NCI-H526 (cell line): ENCODE measurements at regions not wholly inside any gene's neighbourhood (a gene's known extent, or its start where the extent isn't known, plus 50 kb on each side); places are given as distances from the start of the nearest gene placed in this dataset.
"Not testable (repeated sequence)": the region's sequence is repeated elsewhere in the genome, so short reads cannot be mapped to it uniquely, and the experiment has no call there.

Experiments
- DNase-seq, 2 experiments: peaks; one replicate each; lab custom pipeline; 2025; lab: John Stamatoyannopoulos, UW

DNA sequence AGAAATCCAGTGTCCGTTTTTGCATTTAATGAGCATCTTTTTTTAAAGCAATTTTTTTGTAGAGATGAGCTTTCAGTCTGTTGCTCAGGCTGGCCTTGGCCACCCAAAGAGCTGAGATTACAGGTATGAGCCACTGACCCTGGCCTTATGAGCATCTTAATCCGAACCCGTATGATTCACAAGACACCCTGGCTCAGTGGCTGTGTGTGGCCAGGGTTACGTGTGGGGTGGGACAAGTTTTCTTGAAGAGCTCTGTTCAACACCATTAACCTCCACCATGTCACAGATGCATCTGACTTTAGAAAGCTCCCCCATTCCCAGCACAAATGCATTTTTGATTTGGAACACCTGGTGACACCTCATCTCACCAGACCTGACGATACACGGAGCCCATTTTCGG, 166.5 kb upstream of the PITRM1 start:
- DNase-seq = no peak

- no peak for DNase-seq
These were observed 165.2 kb upstream of the PITRM1 start for GRCh38 chr10:3337741-3338140.

DNA sequence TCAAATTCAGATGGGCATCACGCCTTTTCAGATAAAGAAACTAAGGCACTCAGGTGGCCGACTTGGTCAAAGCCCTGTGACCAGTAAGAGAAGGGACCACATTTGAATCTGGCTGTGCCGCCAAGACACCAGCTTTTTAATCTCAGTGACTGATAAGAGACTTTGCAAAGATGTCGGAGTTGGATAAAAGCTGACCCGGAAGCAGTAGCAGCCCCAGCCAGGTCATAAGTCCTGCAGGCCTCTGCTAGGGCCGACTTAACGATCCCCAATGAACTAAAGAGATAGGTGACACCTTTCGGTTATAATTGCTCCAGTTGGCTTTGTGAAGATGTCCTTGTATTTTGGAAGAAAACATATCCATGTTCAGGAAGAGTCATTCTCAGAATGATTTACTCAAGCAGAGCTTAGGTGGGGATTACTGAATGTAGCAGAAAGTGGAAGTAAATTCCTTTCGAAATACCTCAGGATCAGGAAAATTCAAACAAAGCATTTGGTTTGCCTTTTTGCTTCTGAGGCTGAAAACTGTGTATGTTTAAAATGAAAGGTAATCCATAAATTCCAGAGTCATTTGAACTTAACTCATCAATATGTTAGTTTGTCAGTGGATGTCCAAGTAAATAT, 164.2 kb upstream of the PITRM1 start:
- no peak for DNase-seq

DNA sequence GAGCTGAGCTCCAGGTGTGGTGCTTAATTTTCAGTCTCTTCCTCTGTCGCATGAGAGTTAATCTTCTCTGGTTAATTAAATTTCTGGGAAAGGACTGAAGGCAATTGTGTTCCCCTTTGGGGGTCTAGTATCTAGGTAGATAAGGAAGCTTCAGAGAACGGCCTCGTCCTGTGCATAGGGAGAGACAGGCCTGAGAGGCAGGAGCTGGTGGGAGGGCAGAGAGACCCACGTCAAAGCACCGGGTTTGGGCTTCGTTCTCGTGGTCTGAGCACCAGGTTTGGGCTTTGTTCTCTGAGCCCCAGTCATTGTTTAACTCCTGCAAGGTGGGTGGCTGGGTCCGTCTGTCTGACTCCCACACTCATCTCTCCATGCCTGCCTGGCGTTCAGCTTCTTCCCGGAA, 160.8 kb upstream of the PITRM1 start:
- DNase-seq = no peak

- DNase-seq = no peak
These were observed 159.2 kb upstream of the PITRM1 start for GRCh38 chr10:3331690-3332230.

- DNase-seq = no peak
These were observed 158.6 kb upstream of the PITRM1 start for GRCh38 chr10:3331187-3331586.

DNA sequence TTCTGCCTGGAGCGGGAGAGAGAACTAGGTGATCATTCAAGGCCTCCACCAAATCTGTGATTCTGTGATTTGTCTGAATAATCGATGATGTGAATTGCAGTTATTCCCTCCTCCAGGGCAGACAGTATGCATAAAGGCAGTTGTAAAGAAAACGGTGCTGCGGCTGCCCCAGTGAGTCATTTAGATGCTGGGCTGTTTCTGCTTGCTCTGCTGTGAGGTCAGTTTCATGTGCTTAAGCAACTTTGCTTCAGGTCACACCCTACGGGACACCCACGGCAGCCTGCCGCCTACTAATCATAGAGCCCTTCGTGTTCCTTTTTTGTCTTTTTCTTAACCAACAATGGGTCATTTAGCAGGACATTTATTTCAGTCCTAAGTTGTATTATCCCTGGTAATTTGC, 158.1 kb upstream of the PITRM1 start:
- DNase-seq = no peak

DNA sequence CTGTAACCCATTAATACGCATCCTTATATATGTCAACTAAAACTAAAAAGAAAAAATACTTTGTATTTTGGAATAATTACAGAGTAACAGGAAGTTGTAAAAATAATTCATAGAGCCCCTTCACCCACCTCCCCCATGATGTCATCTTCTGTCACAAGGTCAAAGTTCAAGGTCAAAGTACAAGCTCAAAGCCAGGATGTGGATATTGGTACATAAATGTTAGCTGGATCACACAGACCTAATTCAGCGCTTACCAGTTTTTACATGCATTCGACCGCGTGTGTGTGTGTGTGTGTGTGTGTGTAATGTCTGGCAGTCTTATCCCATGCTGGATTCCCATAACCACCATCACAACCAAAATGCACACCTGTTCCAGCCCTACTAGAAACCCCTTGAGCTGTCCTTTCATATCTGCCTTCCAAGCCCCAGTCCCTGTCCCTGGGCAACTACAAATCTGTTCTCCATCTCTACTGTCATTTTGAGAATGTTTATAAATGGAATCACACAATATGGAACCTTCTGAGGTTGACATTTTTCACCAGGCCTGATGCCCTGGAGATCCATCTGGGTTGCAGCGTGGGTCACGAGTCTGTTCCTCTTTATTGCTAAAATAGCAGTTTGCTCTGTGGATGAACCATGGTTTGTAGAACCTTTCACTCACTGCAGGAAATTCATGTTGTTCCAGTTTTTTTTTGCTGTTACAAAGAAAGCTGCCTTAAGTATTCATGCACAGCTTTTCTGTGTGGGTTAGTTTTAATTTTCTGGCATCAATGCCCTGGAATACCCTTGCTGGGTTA, 153.6 kb upstream of the PITRM1 start:
- DNase-seq = no peak

GRCh38 chr10:3324612-3325038, 152.0 kb upstream of the PITRM1 start:
- no peak for DNase-seq

DNA sequence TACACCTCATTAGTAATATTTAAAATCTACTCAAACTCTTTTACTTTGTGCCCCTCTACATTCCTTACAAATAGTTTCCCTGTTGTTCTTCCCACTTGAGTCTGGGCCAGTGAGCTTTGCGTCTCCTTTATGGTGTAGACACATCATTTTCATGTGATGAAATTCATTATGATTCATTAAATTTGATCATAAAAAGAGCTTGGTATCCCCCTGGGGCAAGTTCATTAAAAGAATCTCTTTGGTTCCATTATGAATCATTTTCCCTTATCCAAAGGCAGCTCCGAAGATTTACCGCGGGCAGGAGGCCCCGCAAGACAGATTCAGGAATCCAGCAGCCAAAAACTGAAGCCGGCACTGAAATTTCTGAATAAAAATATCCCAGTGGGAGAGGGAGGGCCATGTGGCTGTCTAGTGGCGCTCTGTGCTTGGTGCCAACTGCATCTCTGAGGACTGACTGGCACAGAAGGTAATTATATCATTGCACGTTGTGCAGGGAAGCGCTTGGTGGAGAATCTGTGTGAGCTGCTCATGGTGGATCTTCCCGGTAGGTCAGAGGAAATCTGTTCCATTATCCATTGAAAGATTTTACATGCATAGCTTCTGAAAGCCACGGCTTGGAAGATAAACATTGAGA, 151.4 kb upstream of the PITRM1 start:
- no peak for DNase-seq

DNA sequence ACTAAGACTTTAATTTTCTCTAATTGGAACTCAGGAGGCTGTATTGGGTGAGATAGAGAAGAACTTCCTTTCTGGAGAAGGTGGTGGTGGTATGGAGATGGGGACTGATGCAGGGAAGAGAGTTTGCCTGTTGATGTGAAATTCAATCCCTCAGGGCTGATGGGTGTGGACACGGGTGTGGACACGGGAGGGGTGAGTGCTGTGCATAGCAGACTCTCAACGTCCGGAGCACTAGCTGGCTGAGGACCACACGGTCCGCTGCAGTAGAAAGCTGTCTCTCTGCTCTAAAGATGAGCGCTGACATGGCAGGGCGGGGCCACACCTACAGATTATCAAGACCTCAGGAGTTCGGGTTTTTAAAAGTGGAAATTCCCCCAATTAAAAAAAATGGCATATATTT, 148.5 kb upstream of the PITRM1 start:
- no peak for DNase-seq

GRCh38 chr10:3319811-3320226, 147.2 kb upstream of the PITRM1 start:
- no peak for DNase-seq

GRCh38 chr10:3318480-3318807, 145.9 kb upstream of the PITRM1 start:
- not testable (repeated sequence) for DNase-seq

DNA sequence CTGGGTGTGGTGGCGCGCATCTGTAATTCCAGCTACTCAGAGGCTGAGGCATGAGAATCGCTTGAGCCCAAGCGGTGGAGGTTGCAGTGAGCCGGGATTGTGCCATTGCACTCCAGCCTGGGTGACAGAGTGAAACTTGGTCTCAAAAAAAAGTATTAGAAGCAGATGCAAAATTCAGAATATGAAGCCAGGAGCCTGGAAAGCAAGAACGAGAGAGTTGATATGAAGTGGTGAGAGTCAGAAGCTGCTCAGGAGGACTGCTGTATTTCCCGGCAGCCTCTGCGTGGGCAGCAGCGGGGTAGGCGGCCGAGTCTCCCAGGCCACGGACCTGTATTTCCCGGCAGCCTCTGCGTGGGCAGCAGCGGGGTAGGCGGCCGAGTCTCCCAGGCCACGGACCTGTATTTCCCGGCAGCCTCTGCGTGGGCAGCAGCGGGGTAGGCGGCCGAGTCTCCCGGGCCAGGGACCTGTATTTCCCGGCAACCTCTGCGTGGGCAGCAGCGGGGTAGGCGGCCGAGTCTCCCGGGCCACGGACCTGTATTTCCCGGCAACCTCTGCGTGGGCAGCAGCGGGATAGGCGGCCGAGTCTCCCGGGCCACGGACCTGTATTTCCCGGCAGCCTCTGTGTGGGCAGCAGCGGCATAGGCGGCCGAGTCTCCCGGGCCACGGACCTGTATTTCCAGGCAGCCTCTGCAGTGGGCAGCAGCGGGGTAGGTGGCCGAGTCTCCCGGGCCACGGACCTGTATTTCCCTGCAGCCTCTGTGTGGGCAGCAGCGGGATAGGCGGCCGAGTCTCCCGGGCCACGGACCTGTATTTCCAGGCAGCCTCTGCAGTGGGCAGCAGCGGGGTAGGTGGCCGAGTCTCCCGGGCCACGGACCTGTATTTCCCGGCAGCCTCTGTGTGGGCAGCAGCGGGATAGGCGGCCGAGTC, 145.2 kb upstream of the PITRM1 start:
- not testable (repeated sequence) for DNase-seq

DNA sequence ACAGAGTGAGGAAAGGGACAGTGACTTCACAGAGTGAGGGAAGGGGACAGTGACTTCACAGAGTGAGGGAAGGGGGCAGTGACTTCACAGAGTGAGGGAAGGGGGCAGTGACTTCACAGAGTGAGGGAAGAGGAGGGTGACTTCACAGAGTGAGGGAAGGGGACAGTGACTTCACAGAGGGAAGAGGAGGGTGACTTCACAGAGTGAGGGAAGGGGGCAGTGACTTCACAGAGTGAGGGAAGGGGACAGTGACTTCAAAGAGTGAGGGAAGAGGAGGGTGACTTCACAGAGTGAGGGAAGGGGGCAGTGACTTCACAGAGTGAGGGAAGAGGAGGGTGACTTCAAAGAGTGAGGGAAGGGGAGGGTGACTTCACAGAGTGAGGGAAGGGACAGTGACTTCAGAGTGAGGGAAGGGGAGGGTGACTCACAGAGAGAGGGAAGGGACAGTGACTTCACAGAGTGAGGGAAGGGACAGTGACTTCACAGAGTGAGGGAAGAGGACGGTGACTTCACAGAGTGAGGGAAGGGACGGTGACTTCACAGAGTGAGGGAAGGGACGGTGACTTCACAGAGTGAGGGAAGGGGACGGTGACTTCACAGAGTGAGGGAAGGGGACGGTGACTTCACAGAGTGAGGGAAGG, 142.0 kb upstream of the PITRM1 start:
- DNase-seq = not testable (repeated sequence)

- not testable (repeated sequence) for DNase-seq
These were observed 141.3 kb upstream of the PITRM1 start for GRCh38 chr10:3313784-3314444.

GRCh38 chr10:3312403-3312940, 139.9 kb upstream of the PITRM1 start:
- no peak for DNase-seq

DNA sequence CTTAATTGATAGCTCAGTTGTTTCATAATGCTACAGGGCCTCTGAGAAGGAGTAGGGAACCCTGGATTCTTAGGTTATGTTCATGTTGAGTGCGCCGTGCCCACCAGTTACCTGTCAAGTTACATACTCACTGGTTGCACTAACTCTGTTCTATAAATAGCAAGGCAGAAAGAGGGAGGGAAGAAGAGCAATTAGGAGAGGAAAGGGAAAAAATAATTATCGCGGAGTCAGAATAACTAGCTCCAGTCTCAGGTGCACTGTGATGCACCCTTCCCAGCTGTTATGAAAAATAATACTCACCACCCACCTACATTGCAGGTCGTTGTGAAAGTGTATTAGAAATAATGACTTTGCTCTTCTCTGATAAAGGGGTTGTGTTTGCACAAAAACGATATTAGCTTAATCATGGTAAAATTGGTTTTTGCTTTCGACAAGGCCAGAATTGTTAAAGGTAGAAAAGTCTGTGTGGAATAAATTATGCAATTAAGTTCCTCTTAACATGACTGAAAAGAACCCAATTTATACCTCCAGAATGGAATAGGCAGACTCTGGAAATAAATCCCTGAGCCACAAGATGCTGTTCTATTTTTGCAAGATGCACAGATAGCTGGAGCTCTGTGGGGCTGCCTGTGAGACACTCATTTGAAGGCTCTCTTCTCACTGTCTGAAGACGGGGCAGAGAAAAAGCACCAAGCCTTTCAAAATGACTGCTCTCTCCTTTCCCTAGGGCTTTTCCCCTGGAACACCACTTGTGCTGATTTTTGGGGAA, 137.6 kb upstream of the PITRM1 start:
- no peak for DNase-seq

DNA sequence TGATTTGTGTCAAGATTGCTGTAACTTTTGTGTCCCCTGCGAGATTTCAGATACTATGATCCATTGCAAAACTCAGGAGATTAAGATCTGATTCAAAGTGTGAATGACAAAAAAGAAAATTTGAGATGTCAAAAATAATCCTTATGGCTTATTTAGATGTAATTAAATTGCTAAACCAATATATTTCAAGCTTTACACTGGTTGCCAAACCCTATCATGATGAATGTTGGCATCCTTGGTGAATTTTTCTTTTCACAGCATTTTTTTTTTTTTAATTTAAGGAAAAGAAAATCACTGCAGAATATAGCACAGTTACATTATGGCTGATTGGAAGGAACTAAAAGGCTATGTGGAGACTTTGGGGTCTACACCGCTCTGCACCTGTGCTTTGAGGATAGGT, 133.5 kb upstream of the PITRM1 start:
- no peak for DNase-seq
